ENCODE measurements at regions not wholly inside any gene's neighbourhood (a gene's known extent, or its start where the extent isn't known, plus 50 kb on each side); places are given as distances from the start of the nearest gene placed in this dataset.
"Not testable (repeated sequence)": the region's sequence is repeated elsewhere in the genome, so short reads cannot be mapped to it uniquely, and the experiment has no call there.

GRCh38 chr20:30629376-30629775, 628.1 kb upstream of the DEFB115 start:
- not testable (repeated sequence) for H3K4me1 ChIP-seq (ENCODE audit: control insufficient read depth, extremely low read depth, insufficient read depth, low read length); H3K4me3 ChIP-seq (replicated peaks in 1 of 4; ENCODE audit: control extremely low read depth in 1 of 4, insufficient read depth in 1 of 4, low read depth in 3 of 4, low read length in 4 of 4); H3K4me2 ChIP-seq (ENCODE audit: extremely low read depth, insufficient read depth, low read length); H3K9me3 ChIP-seq (ENCODE audit: control insufficient read depth, insufficient read depth, low read depth, low read length); H3K27ac ChIP-seq (ENCODE audit: insufficient read depth, low read length); H3K36me3 ChIP-seq (ENCODE audit: control insufficient read depth, insufficient read depth, low read length); H4K20me1 ChIP-seq (ENCODE audit: control insufficient read depth, extremely low read depth, insufficient read depth, low read length); DNase-seq (ENCODE audit: low read depth in 2 of 2); H2AFZ ChIP-seq (ENCODE audit: low read length); H3K79me2 ChIP-seq (ENCODE audit: control insufficient read depth, insufficient read depth, low read length); H3K9ac ChIP-seq (ENCODE audit: insufficient read depth, low read length); H3K27me3 ChIP-seq (ENCODE audit: control insufficient read depth, insufficient read depth, low read length)

- no peak overlapping the region for H2AFZ ChIP-seq (ENCODE audit: low read length)
- no peaks in the 10 kb centered on the region for H3K9me3 ChIP-seq (ENCODE audit: control insufficient read depth, insufficient read depth, low read depth, low read length)
- no peak for TF ChIP-seq CTCF (conservative IDR thresholded peaks at IDR 0.05 in 1 of 2, IDR thresholded peaks at IDR 0.05 in 1 of 2; ENCODE audit: low read depth in 1 of 2, low read length in 2 of 2)
- no peak for TF ChIP-seq EZH2 (IDR thresholded peaks at IDR 0.05; ENCODE audit: low read length, missing control alignments)
- H3K27ac ChIP-seq (ENCODE audit: insufficient read depth, low read length), result no peak overlapping the region
- H3K4me3 ChIP-seq (replicated peaks in 1 of 4; ENCODE audit: control extremely low read depth in 1 of 4, insufficient read depth in 1 of 4, low read depth in 3 of 4, low read length in 4 of 4), result no peak overlapping the region
- H3K79me2 ChIP-seq (ENCODE audit: control insufficient read depth, insufficient read depth, low read length), result no peaks in the 10 kb centered on the region
- no peaks in the 10 kb centered on the region for H3K4me1 ChIP-seq (ENCODE audit: control insufficient read depth, extremely low read depth, insufficient read depth, low read length)
- no peaks in the 10 kb centered on the region for H3K36me3 ChIP-seq (ENCODE audit: control insufficient read depth, insufficient read depth, low read length)
- H3K27me3 ChIP-seq (ENCODE audit: control insufficient read depth, insufficient read depth, low read length), result no peaks in the 10 kb centered on the region
- H4K20me1 ChIP-seq (ENCODE audit: control insufficient read depth, extremely low read depth, insufficient read depth, low read length), result no peaks in the 10 kb centered on the region
- no peak for DNase-seq (ENCODE audit: low read depth in 2 of 2)
- no peak overlapping the region for H3K9ac ChIP-seq (ENCODE audit: insufficient read depth, low read length)
- H3K4me2 ChIP-seq (ENCODE audit: extremely low read depth, insufficient read depth, low read length), result no peak overlapping the region
Observed at GRCh38 chr20:30630761-30631160, 626.7 kb upstream of the DEFB115 start.

- not testable (repeated sequence) for H3K27ac ChIP-seq (ENCODE audit: insufficient read depth, low read length); H3K9ac ChIP-seq (ENCODE audit: insufficient read depth, low read length); H3K4me3 ChIP-seq (replicated peaks in 1 of 4; ENCODE audit: control extremely low read depth in 1 of 4, insufficient read depth in 1 of 4, low read depth in 3 of 4, low read length in 4 of 4); H3K27me3 ChIP-seq (ENCODE audit: control insufficient read depth, insufficient read depth, low read length); H2AFZ ChIP-seq (ENCODE audit: low read length); H3K36me3 ChIP-seq (ENCODE audit: control insufficient read depth, insufficient read depth, low read length); H3K4me1 ChIP-seq (ENCODE audit: control insufficient read depth, extremely low read depth, insufficient read depth, low read length); H3K79me2 ChIP-seq (ENCODE audit: control insufficient read depth, insufficient read depth, low read length); H3K4me2 ChIP-seq (ENCODE audit: extremely low read depth, insufficient read depth, low read length); DNase-seq (ENCODE audit: low read depth in 2 of 2); H3K9me3 ChIP-seq (ENCODE audit: control insufficient read depth, insufficient read depth, low read depth, low read length); H4K20me1 ChIP-seq (ENCODE audit: control insufficient read depth, extremely low read depth, insufficient read depth, low read length)
Observed at GRCh38 chr20:30631261-30631789, 626.1 kb upstream of the DEFB115 start.

GRCh38 chr20:30632773-30633172, 624.7 kb upstream of the DEFB115 start:
- H4K20me1 ChIP-seq (ENCODE audit: control insufficient read depth, extremely low read depth, insufficient read depth, low read length); DNase-seq (ENCODE audit: low read depth in 2 of 2); H3K4me2 ChIP-seq (ENCODE audit: extremely low read depth, insufficient read depth, low read length); H3K27ac ChIP-seq (ENCODE audit: insufficient read depth, low read length); H3K9me3 ChIP-seq (ENCODE audit: control insufficient read depth, insufficient read depth, low read depth, low read length); H3K27me3 ChIP-seq (ENCODE audit: control insufficient read depth, insufficient read depth, low read length); H2AFZ ChIP-seq (ENCODE audit: low read length); H3K9ac ChIP-seq (ENCODE audit: insufficient read depth, low read length); H3K4me3 ChIP-seq (replicated peaks in 1 of 4; ENCODE audit: control extremely low read depth in 1 of 4, insufficient read depth in 1 of 4, low read depth in 3 of 4, low read length in 4 of 4); H3K79me2 ChIP-seq (ENCODE audit: control insufficient read depth, insufficient read depth, low read length); H3K4me1 ChIP-seq (ENCODE audit: control insufficient read depth, extremely low read depth, insufficient read depth, low read length); H3K36me3 ChIP-seq (ENCODE audit: control insufficient read depth, insufficient read depth, low read length): not testable (repeated sequence)

- H3K4me3 ChIP-seq (replicated peaks in 1 of 4; ENCODE audit: control extremely low read depth in 1 of 4, insufficient read depth in 1 of 4, low read depth in 3 of 4, low read length in 4 of 4); H3K9me3 ChIP-seq (ENCODE audit: control insufficient read depth, insufficient read depth, low read depth, low read length); H3K79me2 ChIP-seq (ENCODE audit: control insufficient read depth, insufficient read depth, low read length); H3K36me3 ChIP-seq (ENCODE audit: control insufficient read depth, insufficient read depth, low read length); H3K9ac ChIP-seq (ENCODE audit: insufficient read depth, low read length); H3K27me3 ChIP-seq (ENCODE audit: control insufficient read depth, insufficient read depth, low read length); H2AFZ ChIP-seq (ENCODE audit: low read length); H3K27ac ChIP-seq (ENCODE audit: insufficient read depth, low read length); H3K4me1 ChIP-seq (ENCODE audit: control insufficient read depth, extremely low read depth, insufficient read depth, low read length); H4K20me1 ChIP-seq (ENCODE audit: control insufficient read depth, extremely low read depth, insufficient read depth, low read length); DNase-seq (ENCODE audit: low read depth in 2 of 2); H3K4me2 ChIP-seq (ENCODE audit: extremely low read depth, insufficient read depth, low read length): not testable (repeated sequence)
Observed at GRCh38 chr20:30641522-30641921, 615.9 kb upstream of the DEFB115 start.

- H3K4me2 ChIP-seq (ENCODE audit: extremely low read depth, insufficient read depth, low read length); H3K36me3 ChIP-seq (ENCODE audit: control insufficient read depth, insufficient read depth, low read length); H2AFZ ChIP-seq (ENCODE audit: low read length); H3K27ac ChIP-seq (ENCODE audit: insufficient read depth, low read length); DNase-seq (ENCODE audit: low read depth in 2 of 2); H3K27me3 ChIP-seq (ENCODE audit: control insufficient read depth, insufficient read depth, low read length); H3K4me1 ChIP-seq (ENCODE audit: control insufficient read depth, extremely low read depth, insufficient read depth, low read length); H3K4me3 ChIP-seq (replicated peaks in 1 of 4; ENCODE audit: control extremely low read depth in 1 of 4, insufficient read depth in 1 of 4, low read depth in 3 of 4, low read length in 4 of 4); H3K9me3 ChIP-seq (ENCODE audit: control insufficient read depth, insufficient read depth, low read depth, low read length); H4K20me1 ChIP-seq (ENCODE audit: control insufficient read depth, extremely low read depth, insufficient read depth, low read length); H3K9ac ChIP-seq (ENCODE audit: insufficient read depth, low read length); H3K79me2 ChIP-seq (ENCODE audit: control insufficient read depth, insufficient read depth, low read length): not testable (repeated sequence)
Observed at GRCh38 chr20:30660982-30661381, 596.5 kb upstream of the DEFB115 start.

Data from fibroblast of lung (primary cell).